Stomach (tissue), 4 donors: ENCODE measurements at regions not wholly inside any gene's neighbourhood (a gene's known extent, or its start where the extent isn't known, plus 50 kb on each side); places are given as distances from the start of the nearest gene placed in this dataset.

Experiments
- CTCF ChIP-seq, 7 experiments: fragments of 450-650 bp in 4 of 7; fragments of 200-600 bp in 3 of 7; sonication (generic) in 3 of 7; IDR thresholded peaks; one replicate each; pipeline ENCODE4 v1.5.1; 2016 to 2019; ENCODE audit warnings: antibody characterized with exemption in 7 of 7, control low read depth in 2 of 7, mild to moderate bottlenecking in 1 of 7
- POLR2AphosphoS5 ChIP-seq, 3 donors: sonication (generic); formaldehyde crosslinking; IDR thresholded peaks; one replicate each; pipeline ENCODE4 v1.6.1; 2016; ENCODE audit warnings: antibody characterized with exemption in 3 of 3

- TF ChIP-seq CTCF (IDR thresholded peaks at IDR 0.05), result peak in 5 of 7 experiments; percentile 9 to 57 (median 38)
- peak in 1 of 3 donors; percentile 45 for TF ChIP-seq POLR2AphosphoS5 (IDR thresholded peaks at IDR 0.05)
Observed at GRCh38 chr18:57959278-57959677, 84.7 kb upstream of the NEDD4L start.
